Esophagus muscularis mucosa (tissue), 2 donors: ENCODE measurements at regions not wholly inside any gene's neighbourhood (a gene's known extent, or its start where the extent isn't known, plus 50 kb on each side); places are given as distances from the start of the nearest gene placed in this dataset.

Experiments
- POLR2A ChIP-seq: fragments of 450-650 bp; IDR thresholded peaks from one replicate; pipeline ENCODE4 v1.6.1; 2017; ENCODE audit warnings: antibody characterized with exemption, moderate library complexity, mild to moderate bottlenecking, low read depth
- POLR2AphosphoS5 ChIP-seq, 2 donors: sonication (generic); formaldehyde crosslinking; IDR thresholded peaks; one replicate each; pipeline ENCODE4 v1.6.1; 2017; ENCODE audit warnings: antibody characterized with exemption in 2 of 2

DNA sequence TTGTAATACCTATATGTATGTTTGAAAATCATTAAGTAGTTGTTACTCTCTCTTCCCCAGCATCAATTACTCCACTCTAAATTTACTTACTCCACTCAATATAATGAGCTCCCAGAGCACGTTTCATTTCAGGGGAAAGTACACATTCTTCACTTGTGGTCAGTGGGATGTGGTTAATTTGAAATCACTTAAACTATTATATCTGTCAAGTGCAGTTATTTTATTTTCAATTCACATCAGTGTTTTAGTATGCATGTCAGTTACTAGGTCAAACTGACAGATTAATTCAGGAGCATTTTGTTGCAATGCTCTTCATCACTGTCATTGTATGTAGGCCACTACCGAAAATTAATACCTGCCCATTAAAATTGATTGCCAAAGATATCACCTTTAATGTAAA lies 376.1 kb downstream of the ZIC4 start:
- TF ChIP-seq POLR2A (no peak), POLR2AphosphoS5 (IDR thresholded peaks at IDR 0.05) (no peak)
